ENCODE measurements at regions not wholly inside any gene's neighbourhood (a gene's known extent, or its start where the extent isn't known, plus 50 kb on each side); places are given as distances from the start of the nearest gene placed in this dataset.
A peak's percentile ranks its signal among the peaks of the same experiment; 100 is the strongest.
"Not testable (repeated sequence)": the region's sequence is repeated elsewhere in the genome, so short reads cannot be mapped to it uniquely, and the experiment has no call there.

DNA sequence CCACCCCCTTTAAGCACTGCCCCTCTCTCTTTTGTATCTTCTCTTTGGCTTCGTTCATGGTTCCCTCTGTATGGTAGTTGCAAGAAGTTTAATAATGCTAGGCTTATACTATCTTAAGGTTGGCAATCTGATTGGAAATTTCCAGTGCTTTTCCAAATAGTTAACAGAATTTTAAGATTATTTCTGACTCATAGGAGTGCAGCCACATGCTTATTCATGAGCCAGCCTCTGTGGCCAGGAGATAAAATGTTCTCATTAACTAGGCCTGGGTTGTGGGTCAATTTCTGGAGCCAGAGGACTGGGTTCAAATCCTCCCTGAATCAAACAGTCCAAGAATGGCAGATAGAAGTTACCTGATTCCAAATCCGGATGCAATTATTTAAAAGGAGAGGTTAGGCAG lies 103.1 kb downstream of the ATP6V1G3 start:
- no peak overlapping the region for H3K27ac Mint-ChIP-seq
- peaks cover 11% of the 10 kb centered on the region for H3K9me3 Mint-ChIP-seq
- no peak overlapping the region for H3K4me3 Mint-ChIP-seq
- no peaks in the 10 kb centered on the region for H3K4me1 Mint-ChIP-seq
- H3K27me3 Mint-ChIP-seq, result peaks cover 2% of the 10 kb centered on the region
- H3K36me3 Mint-ChIP-seq, result peaks cover 2% of the 10 kb centered on the region

DNA sequence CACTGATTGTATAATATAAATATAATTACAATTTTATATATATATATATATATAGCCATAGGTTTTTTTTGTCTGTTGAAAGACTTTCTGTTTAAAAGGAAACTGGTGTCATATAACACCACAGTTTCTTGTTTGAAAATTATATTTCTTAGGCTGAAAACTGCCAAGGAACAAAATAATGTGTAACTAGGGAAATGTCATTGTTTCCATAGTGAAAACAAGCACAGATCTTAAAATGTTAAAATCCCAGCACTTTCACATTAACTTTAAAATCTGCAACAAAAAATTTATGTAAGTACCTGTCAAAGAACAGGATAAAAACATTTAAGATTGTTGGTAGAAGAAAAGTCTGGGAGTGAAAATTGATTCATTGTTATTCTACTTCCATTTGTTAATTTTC lies 104.2 kb downstream of the ATP6V1G3 start:
- Mint-ChIP-seq H3K27ac (no peak overlapping the region), H3K27me3 (no peaks in the 10 kb centered on the region), H3K4me3 (no peak overlapping the region), H3K9me3 (peaks cover 18% of the 10 kb centered on the region), H3K36me3 (peaks cover 5% of the 10 kb centered on the region), H3K4me1 (no peaks in the 10 kb centered on the region)

DNA sequence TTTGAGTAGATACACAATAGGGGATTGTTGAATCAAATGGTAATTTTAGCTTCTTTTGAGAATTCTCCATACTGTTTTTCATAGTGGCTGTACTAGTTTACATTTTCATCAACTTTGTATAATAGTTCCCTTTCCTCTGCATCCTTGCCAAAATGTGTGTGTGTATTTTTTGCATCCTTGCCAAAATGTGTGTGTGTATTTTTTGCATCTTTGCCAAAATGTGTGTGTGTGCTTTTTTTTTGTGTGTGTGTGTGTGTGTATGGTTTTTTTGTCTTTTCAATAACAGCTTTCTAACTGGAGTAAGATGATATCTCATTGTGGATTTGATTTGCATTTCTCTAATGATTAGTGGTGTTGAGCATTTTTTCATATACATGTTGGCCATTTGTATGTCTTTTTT lies 105.4 kb downstream of the ATP6V1G3 start:
- H3K9me3 Mint-ChIP-seq, result peaks cover 18% of the 10 kb centered on the region
- no peaks in the 10 kb centered on the region for H3K27me3 Mint-ChIP-seq
- H3K4me3 Mint-ChIP-seq, result no peak overlapping the region
- H3K4me1 Mint-ChIP-seq, result no peaks in the 10 kb centered on the region
- H3K36me3 Mint-ChIP-seq, result peaks cover 5% of the 10 kb centered on the region
- H3K27ac Mint-ChIP-seq, result no peak overlapping the region

DNA sequence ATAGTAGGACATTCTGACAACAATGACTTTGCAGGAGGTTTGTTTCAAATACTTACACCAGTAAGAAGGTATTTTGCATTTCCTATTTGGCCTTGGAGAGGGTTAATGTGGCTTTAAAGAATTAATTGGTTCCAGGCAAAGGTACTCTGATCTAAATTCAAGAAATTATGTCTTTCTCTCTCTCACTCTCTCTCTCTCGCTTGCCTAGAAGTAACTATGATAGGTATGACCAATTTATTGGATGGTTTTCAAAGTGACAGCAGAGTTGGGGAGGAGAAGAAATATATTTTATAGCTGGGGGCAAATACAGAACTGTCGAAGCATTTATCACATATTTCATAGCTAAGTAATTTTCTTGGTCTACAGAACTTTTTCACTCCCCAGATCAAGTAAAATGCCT lies 116.0 kb downstream of the ATP6V1G3 start:
- H3K27me3 Mint-ChIP-seq, result no peaks in the 10 kb centered on the region
- no peaks in the 10 kb centered on the region for H3K36me3 Mint-ChIP-seq
- no peaks in the 10 kb centered on the region for H3K4me1 Mint-ChIP-seq
- no peaks in the 10 kb centered on the region for H3K9me3 Mint-ChIP-seq
- no peak overlapping the region for H3K4me3 Mint-ChIP-seq
- H3K27ac Mint-ChIP-seq, result no peak overlapping the region

DNA sequence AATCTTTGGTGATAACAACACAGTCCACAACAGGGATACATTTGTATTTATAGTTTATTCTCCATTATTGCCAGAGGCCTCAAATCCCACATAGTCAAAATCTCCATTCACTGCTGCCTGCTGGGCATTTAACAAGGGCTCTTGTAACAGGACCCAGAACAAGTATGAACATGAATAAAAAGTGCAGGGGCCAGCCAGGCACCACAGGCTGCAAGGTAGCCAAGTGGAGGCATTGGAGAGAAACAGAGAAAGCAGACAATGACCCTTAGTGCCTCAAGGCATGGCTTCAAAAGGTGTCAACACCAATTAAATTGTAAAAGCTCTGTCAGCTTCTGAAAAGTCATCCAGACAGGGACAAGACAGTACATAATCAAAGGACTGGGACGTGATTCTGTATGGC lies 116.8 kb downstream of the ATP6V1G3 start:
- H3K4me1 Mint-ChIP-seq, result no peaks in the 10 kb centered on the region
- no peaks in the 10 kb centered on the region for H3K36me3 Mint-ChIP-seq
- no peak overlapping the region for H3K4me3 Mint-ChIP-seq
- H3K9me3 Mint-ChIP-seq, result no peaks in the 10 kb centered on the region
- H3K27ac Mint-ChIP-seq, result no peak overlapping the region
- no peaks in the 10 kb centered on the region for H3K27me3 Mint-ChIP-seq

DNA sequence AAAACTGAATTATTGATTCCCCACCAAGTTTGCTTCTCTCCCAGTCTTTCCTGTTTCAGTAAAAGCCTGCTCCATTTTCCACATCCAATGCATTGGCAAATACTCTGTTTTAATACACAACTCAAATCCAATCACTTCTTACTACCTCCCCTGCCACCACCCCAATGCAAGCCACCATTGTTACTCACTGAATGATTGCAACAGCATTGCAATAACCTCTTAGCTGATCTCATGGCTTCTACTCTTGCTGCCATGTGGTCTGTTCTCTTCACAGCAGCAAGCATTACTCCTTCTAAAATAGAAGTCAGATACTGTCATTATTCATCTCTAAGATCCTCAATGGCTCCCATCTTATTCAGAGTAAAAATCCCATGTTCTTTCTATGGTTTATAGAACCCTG lies 123.4 kb downstream of the ATP6V1G3 start:
- H3K27me3 Mint-ChIP-seq, result no peaks in the 10 kb centered on the region
- H3K9me3 Mint-ChIP-seq, result peaks cover 5% of the 10 kb centered on the region
- peaks cover 2% of the 10 kb centered on the region for H3K36me3 Mint-ChIP-seq
- H3K27ac Mint-ChIP-seq, result no peak overlapping the region
- H3K4me1 Mint-ChIP-seq, result no peaks in the 10 kb centered on the region
- H3K4me3 Mint-ChIP-seq, result no peak overlapping the region

DNA sequence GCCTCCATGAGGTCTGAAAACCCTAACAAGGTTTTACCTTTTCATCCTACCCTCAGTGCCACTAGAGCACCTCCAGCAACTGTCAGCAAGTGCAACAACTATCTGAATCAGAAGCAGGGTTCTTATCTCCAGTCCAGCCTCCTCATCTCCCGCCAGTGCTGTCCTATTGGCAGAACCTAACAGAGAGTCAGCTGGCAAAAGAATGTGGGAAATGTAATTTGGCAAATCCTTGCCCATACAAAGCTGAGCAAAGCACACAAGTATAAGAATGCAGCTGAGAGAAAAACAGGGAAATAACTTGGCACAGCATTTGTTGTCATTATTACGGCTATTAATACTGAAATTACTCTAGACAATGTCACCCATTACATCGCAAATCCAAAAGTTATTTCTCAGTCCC lies 124.2 kb downstream of the ATP6V1G3 start:
- H3K4me1 Mint-ChIP-seq, result no peaks in the 10 kb centered on the region
- peaks cover 2% of the 10 kb centered on the region for H3K36me3 Mint-ChIP-seq
- H3K27ac Mint-ChIP-seq, result no peak overlapping the region
- no peaks in the 10 kb centered on the region for H3K27me3 Mint-ChIP-seq
- peaks cover 9% of the 10 kb centered on the region for H3K9me3 Mint-ChIP-seq
- H3K4me3 Mint-ChIP-seq, result no peak overlapping the region

DNA sequence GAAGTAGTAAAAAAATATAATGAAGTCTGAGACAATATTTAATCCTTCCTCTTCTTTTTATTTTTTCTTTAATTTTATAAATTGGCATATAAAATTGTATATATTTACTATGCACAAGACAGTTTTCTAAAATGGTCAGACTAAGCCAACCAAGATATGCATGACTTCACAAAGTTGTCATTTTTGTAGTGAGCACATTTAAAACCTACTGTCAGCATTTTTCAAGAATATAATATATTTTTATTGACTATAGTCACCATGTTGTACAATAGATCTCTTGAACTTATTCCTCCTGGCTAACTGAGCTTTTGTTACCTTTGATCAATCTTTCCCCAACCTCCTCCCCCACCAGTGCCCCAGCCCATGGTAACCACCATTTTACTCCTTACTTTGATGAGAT lies 129.2 kb downstream of the ATP6V1G3 start:
- peaks cover 14% of the 10 kb centered on the region for H3K9me3 Mint-ChIP-seq
- no peak overlapping the region for H3K4me3 Mint-ChIP-seq

DNA sequence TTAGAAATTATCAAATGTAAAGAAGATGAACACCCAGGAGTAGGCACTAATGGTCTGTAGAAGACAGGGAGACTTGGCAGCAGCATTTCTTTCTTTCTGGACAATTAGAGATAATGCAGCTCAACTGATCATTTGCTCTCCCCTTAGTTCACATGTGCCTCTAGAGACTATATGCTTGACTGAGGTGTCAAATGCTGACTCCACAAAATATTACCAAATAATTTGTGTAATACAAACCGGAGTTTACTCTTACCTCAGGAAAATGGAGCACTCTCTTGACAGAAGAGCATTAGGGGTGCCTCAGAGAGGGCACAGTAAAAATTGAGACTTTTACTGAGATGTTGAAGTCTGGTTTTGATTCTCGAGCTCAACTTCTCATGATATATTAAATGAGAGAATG lies 131.8 kb downstream of the ATP6V1G3 start:
- no peaks in the 10 kb centered on the region for H3K36me3 Mint-ChIP-seq
- H3K4me3 Mint-ChIP-seq, result no peak overlapping the region
- no peaks in the 10 kb centered on the region for H3K27me3 Mint-ChIP-seq
- H3K27ac Mint-ChIP-seq, result no peak overlapping the region
- peaks cover 9% of the 10 kb centered on the region for H3K9me3 Mint-ChIP-seq
- H3K4me1 Mint-ChIP-seq, result no peaks in the 10 kb centered on the region

More for the DNA sequence above, 129.2 kb downstream of the ATP6V1G3 start:
- Mint-ChIP-seq H3K36me3 (no peaks in the 10 kb centered on the region), H3K27me3 (no peaks in the 10 kb centered on the region), H3K4me1 (no peaks in the 10 kb centered on the region), H3K27ac (no peak overlapping the region)

DNA sequence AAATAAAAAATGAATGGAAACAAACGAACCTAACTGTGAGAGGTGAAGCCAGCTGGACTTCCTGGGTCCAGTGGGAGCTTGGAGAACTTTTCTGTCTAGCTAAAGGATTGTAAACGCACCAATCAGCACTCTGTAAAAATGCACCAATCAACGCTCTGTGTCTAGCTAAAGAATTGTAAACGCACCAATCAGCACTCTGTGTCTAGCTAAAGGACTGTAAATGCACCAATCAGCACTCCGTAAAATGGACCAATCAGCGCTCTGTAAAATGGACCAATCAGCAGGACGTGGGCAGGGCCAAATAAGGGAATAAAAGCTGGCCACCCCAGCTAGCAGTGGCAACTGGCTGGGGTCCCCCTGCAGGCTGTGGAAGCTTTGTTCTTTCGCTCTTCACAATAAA lies 135.8 kb downstream of the ATP6V1G3 start:
- H3K4me1 Mint-ChIP-seq, H3K36me3 Mint-ChIP-seq, H3K27ac Mint-ChIP-seq, H3K27me3 Mint-ChIP-seq, H3K4me3 Mint-ChIP-seq, H3K9me3 Mint-ChIP-seq: not testable (repeated sequence)

DNA sequence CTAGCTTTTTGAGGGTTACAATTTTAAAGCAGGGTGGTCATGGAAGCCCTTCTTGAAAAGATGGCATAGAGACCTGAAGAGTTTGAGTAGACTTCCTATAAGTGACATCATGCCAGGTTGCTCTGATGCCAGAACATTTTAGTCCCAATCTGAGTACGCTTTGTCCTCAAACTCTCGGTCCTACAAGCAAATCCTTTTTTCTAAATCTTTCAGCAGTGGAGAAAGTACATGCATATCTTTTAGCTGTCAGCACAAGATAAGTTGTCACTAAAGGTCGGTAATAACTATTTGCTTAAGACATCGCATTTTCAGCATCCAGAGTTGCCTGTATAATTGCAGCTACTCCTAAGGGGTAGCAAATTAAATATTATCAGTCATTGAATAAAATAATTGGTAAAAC lies 140.4 kb downstream of the ATP6V1G3 start:
- Mint-ChIP-seq H3K9me3 (no peaks in the 10 kb centered on the region), H3K4me3 (no peak overlapping the region), H3K4me1 (no peaks in the 10 kb centered on the region), H3K27me3 (peaks cover 7% of the 10 kb centered on the region), H3K36me3 (no peaks in the 10 kb centered on the region), H3K27ac (no peak overlapping the region)

DNA sequence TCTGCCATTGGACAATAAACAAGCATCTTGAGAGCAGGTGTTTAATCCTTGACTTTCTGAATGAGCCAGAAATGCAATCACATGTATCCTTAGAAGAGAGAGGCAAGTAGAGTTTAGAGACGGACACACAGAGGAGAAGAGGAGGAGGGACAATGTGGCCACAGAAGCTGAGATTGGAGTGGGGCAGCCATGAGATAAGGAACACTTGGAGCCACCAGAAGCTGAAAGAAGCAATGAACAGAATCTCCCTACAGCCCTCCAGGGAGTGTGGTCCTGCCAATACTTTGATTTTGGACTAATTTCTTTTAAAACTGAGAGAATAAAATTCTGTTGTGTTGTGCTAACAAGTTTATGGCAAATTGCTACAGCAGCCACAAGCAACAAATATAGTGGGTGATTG lies 141.0 kb downstream of the ATP6V1G3 start:
- no peak overlapping the region for H3K4me3 Mint-ChIP-seq
- H3K27me3 Mint-ChIP-seq, result peaks cover 7% of the 10 kb centered on the region
- no peaks in the 10 kb centered on the region for H3K36me3 Mint-ChIP-seq
- no peak overlapping the region for H3K27ac Mint-ChIP-seq
- H3K4me1 Mint-ChIP-seq, result no peaks in the 10 kb centered on the region
- no peaks in the 10 kb centered on the region for H3K9me3 Mint-ChIP-seq

DNA sequence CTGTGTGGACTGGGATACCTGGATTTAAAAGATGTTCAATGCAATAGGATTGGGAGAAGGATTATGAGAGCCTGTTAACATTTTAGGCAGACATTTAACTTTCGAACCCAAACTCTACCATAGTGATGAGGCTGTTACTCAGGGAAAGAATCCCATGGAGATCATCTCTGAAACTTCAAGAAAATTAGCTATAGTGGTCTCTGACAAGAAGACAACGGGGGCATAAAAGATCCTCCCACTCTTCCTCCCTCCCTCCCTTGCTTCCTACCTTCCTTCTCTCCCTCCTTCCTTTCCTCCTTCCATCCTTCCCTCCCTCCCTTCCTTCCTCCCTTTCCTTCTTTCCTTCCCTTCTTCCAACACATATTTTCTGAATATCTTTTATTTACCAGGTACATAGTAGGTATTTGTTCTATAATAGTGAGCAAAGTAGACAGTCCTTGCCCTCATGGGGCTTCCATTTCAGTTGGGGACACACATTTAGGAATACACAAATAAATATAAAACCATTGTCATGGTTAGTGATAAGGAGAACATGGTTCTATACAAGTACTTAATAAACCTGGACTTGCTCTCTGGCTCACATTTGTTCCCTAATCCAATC lies 143.2 kb downstream of the ATP6V1G3 start:
- no peaks in the 10 kb centered on the region for H3K4me1 Mint-ChIP-seq
- H3K27ac Mint-ChIP-seq, result no peak overlapping the region
- H3K27me3 Mint-ChIP-seq, result peaks cover 7% of the 10 kb centered on the region
- H3K9me3 Mint-ChIP-seq, result no peaks in the 10 kb centered on the region
- no peak overlapping the region for H3K4me3 Mint-ChIP-seq
- no peaks in the 10 kb centered on the region for H3K36me3 Mint-ChIP-seq

DNA sequence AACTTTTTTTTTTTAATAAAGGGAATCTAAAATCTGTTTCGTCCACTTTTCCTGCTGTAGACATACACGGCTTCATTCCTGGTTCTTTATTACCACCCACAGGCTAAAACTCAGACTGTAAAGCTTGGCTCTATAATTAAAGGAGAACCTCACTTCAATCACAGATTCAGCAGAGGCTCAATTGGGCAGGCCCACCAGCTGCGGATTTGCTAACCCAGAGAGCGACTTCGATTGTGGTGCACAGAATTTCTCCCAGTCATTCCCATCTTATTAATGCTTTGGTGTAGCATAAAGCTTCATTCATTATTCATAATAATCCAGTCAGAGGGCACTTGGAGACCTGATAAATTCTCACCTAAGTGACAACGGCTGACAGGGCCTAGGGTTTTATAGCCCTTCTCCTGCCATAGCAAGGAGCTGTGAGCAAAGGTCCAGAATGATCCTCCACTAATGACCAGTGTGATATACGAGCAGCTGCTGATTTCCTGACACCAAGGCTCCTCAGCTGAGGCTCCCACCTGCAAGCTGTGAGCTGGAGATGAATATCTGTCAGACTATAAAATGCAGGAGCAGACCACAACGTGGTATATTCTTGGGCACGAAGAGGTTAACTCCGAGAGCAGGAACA lies 149.0 kb downstream of the ATP6V1G3 start:
- no peaks in the 10 kb centered on the region for H3K4me1 Mint-ChIP-seq
- H3K4me3 Mint-ChIP-seq, result no peak overlapping the region
- H3K27ac Mint-ChIP-seq, result no peak overlapping the region
- no peaks in the 10 kb centered on the region for H3K9me3 Mint-ChIP-seq
- H3K27me3 Mint-ChIP-seq, result no peaks in the 10 kb centered on the region
- H3K36me3 Mint-ChIP-seq, result no peaks in the 10 kb centered on the region

DNA sequence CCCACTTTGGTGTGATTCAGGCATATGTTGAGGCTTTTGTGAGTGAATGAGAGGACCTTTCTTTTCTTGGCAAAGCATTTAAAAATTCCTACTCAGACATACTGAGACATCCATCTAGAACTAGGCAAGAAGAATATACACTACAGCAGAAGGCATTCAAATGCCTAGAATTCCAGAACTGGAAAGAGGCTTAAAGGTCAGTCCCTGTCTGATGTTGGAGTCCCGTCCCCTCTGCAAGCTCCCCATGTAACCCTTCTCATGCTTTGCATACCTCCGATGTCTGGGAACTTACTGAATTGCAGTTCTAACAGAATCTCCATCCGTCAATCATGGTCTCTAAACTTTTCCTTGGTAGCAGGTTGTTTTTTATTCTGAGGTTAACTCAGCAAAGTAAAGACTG lies 152.9 kb downstream of the ATP6V1G3 start:
- H3K27ac Mint-ChIP-seq, result no peak overlapping the region
- H3K27me3 Mint-ChIP-seq, result no peaks in the 10 kb centered on the region
- no peaks in the 10 kb centered on the region for H3K9me3 Mint-ChIP-seq
- no peaks in the 10 kb centered on the region for H3K4me1 Mint-ChIP-seq
- H3K36me3 Mint-ChIP-seq, result no peaks in the 10 kb centered on the region
- no peak overlapping the region for H3K4me3 Mint-ChIP-seq

DNA sequence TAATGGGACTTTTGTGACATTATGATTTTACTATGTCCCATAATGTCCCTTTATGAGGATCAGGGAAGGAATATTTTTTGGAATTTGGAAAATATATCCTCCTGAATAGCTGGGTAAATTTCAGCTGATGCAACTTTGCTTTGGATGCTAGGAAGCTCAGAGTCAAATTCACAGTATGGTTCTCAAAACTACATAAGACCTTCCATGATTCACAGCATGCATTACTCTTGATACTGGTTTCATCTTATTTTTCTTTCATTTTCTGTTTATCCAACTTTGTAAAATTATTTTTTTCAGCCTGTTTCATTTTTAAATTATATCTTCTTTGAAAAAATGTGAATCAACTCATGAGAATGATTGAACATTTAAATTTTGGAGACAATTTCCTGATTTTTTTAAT lies 160.2 kb downstream of the ATP6V1G3 start:
- Mint-ChIP-seq H3K9me3 (peaks cover 10% of the 10 kb centered on the region), H3K4me3 (no peak overlapping the region), H3K27ac (peak overlapping the region; percentile 12), H3K4me1 (peaks cover 36% of the 10 kb centered on the region), H3K27me3 (no peaks in the 10 kb centered on the region), H3K36me3 (peaks cover 4% of the 10 kb centered on the region)

DNA sequence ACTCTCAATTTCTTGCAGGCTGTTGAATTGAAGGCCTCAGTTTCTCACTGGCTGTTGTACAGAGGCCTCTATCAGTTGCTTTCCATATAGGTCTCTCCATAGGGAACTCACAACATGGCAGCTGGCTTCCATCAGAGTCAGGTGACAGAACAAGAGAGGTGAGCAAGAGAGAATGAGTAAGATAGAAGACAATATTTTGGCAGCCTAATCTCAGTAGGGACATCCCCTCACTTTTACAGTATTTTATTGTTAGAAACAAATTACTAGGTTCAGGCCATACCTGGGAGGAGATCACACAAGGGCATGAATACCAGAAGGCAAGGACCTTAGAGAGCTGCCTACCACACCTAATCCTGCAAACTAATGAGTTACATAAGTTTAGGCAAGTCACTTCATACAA lies 162.8 kb downstream of the ATP6V1G3 start:
- peaks cover 4% of the 10 kb centered on the region for H3K36me3 Mint-ChIP-seq
- H3K4me1 Mint-ChIP-seq, result peaks cover 41% of the 10 kb centered on the region
- H3K4me3 Mint-ChIP-seq, result no peak overlapping the region
- no peak overlapping the region for H3K27ac Mint-ChIP-seq
- no peaks in the 10 kb centered on the region for H3K27me3 Mint-ChIP-seq
- peaks cover 15% of the 10 kb centered on the region for H3K9me3 Mint-ChIP-seq

All from activated naive CD4-positive, alpha-beta T cell treated with anti-CD3 and anti-CD28 coated beads, Interleukin-2, amount 50 U/mL, for 24 hours (primary cell).